GM12864 (cell line): ENCODE measurements at regions not wholly inside any gene's neighbourhood (a gene's known extent, or its start where the extent isn't known, plus 50 kb on each side); places are given as distances from the start of the nearest gene placed in this dataset.

Source experiments
- DNase-seq: peaks from one replicate; pipeline ENCODE4 v3.0.0-alpha.2; 2011; ENCODE audit warnings: low read depth
- H3K4me3 ChIP-seq: 2 replicates; pipeline ENCODE4 v1.5.1; 2011; ENCODE audit warnings: mild to moderate bottlenecking, low read depth, low read length, control low read depth
- CTCF ChIP-seq: IDR thresholded peaks from 2 replicates; pipeline ENCODE4 v1.5.1; 2011; ENCODE audit warnings: low read depth, mild to moderate bottlenecking, moderate library complexity, low read length, control low read depth, inconsistent platforms; ENCODE audit errors: missing control alignments

DNA sequence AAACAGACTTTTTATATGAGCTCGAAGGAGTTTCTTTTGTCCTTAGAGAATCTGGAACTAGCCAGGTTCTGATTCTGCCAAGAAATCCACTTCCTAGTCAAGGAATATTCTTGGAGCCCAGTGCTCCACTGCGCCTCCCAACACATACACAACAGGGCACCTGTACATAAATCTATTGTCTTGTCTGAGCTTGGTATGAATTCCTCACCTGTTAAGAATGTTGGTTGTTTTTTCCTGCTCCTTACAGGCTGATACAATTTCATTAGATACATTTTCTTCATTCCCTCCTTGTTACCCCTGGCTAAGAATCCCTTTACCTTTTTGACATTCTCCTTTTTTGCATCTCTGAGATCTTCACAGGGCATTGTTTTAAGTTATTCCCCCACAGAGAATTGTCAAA, 56.0 kb upstream of the FZD7 start:
- no peak for DNase-seq
- no peak overlapping the region for H3K4me3 ChIP-seq
- TF ChIP-seq CTCF, result no peak

GRCh38 chr2:201978333-201978732, 55.3 kb upstream of the FZD7 start:
- DNase-seq, result peak; percentile 52
- no peak for TF ChIP-seq CTCF
- no peak overlapping the region; the same call in 1 of the 2 replicates for H3K4me3 ChIP-seq

DNA sequence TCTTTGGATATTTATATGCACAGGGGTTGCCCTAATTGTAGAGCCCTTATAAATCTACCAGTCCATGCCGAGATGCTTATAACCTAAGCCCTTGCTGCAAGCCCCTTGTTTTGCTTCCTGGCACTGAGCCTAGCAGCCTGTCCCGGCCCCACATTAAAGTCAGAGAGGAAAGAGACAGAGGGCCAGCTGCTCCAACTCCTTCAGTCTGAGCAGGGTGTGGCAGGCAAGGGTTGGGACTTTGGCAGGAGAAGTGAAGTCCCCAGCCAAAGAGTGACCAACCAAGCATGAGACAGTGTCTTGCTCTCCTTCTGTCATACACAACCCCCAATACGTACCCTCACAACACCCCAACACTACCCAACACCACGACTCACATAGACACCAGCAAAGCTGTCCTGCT, 54.7 kb upstream of the FZD7 start:
- no peak for TF ChIP-seq CTCF
- no peak overlapping the region for H3K4me3 ChIP-seq
- no peak for DNase-seq

DNA sequence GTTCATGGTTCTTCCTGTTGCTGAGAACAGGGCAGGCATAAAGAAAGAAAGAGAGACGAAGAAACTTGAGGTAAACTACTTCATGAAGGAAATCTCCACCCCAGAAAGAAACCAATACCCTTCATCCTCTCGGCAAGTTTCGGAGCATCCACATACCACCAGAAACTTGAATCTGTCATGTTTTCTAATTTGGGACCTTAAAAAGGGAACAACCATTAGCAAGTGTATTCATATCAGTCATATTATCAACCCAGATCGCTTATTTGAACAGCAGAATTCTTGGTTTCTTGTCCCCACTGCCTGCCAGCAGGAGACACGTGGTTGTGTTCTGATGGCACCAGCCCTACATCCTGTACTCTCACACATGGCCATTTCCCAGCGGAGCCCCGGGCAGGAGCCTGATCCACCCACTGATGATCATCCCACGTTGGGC, 53.2 kb upstream of the FZD7 start:
- no peak for TF ChIP-seq CTCF
- H3K4me3 ChIP-seq, result no peak overlapping the region; the same call in 1 of the 2 replicates

GRCh38 chr2:201980946-201981345, 52.7 kb upstream of the FZD7 start:
- no peak for DNase-seq
- no peak overlapping the region for H3K4me3 ChIP-seq
- TF ChIP-seq CTCF, result no peak

More for the DNA sequence above, 53.2 kb upstream of the FZD7 start:
- DNase-seq, result peak; percentile 77

GRCh38 chr2:201983174-201983573, 50.5 kb upstream of the FZD7 start:
- no peak overlapping the region for H3K4me3 ChIP-seq
- DNase-seq, result no peak

More at GRCh38 chr2:201983174-201983573, 50.5 kb upstream of the FZD7 start:
- TF ChIP-seq CTCF, result no peak
